ENCODE measurements at regions not wholly inside any gene's neighbourhood (a gene's known extent, or its start where the extent isn't known, plus 50 kb on each side); places are given as distances from the start of the nearest gene placed in this dataset.

DNA sequence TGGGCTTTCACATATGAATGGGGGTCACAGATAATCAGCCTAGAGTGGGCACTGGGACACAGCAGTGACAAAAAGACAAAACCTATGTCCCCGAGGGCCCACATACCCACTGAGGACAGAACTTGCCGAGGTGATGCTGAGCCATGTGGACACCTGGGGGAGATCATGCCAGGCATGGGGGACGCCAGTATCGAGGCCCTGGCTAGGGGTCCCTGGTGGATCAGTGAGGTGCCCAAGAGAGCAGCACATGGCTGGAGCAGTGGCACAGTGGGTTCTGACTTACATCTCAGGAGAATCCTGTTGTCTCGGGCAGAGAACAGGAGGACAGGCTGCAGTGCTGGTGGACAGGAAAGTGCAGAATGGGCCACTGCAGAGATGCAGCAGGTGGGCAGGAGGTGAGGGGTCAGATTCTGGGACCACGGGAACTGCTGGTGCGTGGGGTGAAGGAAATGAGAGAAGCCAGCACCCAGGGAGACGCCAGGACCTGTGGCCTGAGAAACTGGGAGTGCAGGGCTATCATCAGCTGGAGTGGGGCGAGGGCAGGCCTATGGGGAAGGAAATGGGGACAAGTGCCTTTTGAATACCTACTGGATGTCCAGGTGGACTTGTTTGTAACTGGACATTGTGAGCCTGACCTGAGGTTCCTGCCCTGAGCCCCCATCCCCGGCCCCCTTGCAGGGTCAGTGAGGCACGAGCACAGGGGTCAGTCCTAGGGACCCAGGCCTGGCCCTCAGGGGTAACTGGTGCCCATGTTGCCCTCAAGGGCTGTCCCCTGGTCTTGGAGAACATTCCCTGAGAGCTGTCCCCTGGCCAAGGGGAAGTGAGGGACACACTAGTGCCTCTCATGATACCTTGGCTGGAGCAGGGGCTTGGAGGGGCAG is 91.2 kb upstream of the RET start:
- H3K27me3 Mint-ChIP-seq = peaks cover 5% of the 10 kb centered on the region

GRCh38 chr10:42986633-42987032 is 90.2 kb upstream of the RET start:
- TF ChIP-seq CTCF (conservative IDR thresholded peaks at IDR 0.05) = no peak
- no peaks in the 10 kb centered on the region for H3K36me3 Mint-ChIP-seq
- H3K27ac Mint-ChIP-seq = no peak overlapping the region
- no peak overlapping the region for H3K4me3 Mint-ChIP-seq
- DNase-seq (ENCODE audit: extremely low spot score, unreplicated experiment) = no peak
- peaks cover 5% of the 10 kb centered on the region for H3K27me3 Mint-ChIP-seq
- no peaks in the 10 kb centered on the region for H3K9me3 Mint-ChIP-seq
- H3K4me1 Mint-ChIP-seq (ENCODE audit: unreplicated experiment) = peaks cover 5% of the 10 kb centered on the region

More for the DNA sequence above, 91.2 kb upstream of the RET start:
- Mint-ChIP-seq H3K9me3 (no peaks in the 10 kb centered on the region), H3K36me3 (no peaks in the 10 kb centered on the region), H3K4me1 (ENCODE audit: unreplicated experiment) (peaks cover 5% of the 10 kb centered on the region), H3K4me3 (no peak overlapping the region), H3K27ac (no peak overlapping the region)
- DNase-seq (ENCODE audit: extremely low spot score, unreplicated experiment) = peak; percentile 62
- no peak for TF ChIP-seq CTCF (conservative IDR thresholded peaks at IDR 0.05)

- no peak overlapping the region for H3K27ac Mint-ChIP-seq
- H3K9me3 Mint-ChIP-seq = no peaks in the 10 kb centered on the region
- peaks cover 5% of the 10 kb centered on the region for H3K4me1 Mint-ChIP-seq (ENCODE audit: unreplicated experiment)
- no peak for TF ChIP-seq CTCF (conservative IDR thresholded peaks at IDR 0.05)
- no peaks in the 10 kb centered on the region for H3K36me3 Mint-ChIP-seq
- H3K27me3 Mint-ChIP-seq = peaks cover 5% of the 10 kb centered on the region
- DNase-seq (ENCODE audit: extremely low spot score, unreplicated experiment) = no peak
- no peak overlapping the region for H3K4me3 Mint-ChIP-seq
Observed at GRCh38 chr10:42987121-42987541, 89.7 kb upstream of the RET start.

- Mint-ChIP-seq H3K36me3 (no peaks in the 10 kb centered on the region), H3K9me3 (no peaks in the 10 kb centered on the region), H3K27ac (no peak overlapping the region), H3K27me3 (peaks cover 5% of the 10 kb centered on the region), H3K4me3 (no peak overlapping the region), H3K4me1 (ENCODE audit: unreplicated experiment) (peaks cover 5% of the 10 kb centered on the region)
- no peak for DNase-seq (ENCODE audit: extremely low spot score, unreplicated experiment)
- TF ChIP-seq CTCF (conservative IDR thresholded peaks at IDR 0.05) = no peak
Observed at GRCh38 chr10:42987575-42987974, 89.3 kb upstream of the RET start.

DNA sequence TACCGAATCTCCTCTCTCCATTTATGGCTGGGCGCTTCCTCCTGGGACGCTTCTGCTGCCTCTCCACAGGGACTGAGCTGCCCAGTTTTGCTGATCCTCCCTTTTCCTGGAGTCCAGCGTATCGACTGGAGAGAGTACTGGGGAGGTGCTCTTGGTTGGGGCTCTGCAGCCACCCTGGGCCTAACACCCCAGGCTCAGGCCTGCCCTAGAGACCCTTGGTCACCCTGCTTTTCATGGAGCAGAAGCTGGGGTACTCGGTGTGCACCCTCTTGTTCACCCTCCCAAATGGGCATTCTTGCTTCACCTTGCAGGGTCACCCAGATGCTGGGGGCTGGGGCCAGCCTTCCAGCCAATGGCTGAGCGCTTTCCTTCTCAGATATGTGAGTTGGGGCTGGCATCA is 88.8 kb upstream of the RET start:
- peaks cover 3% of the 10 kb centered on the region for H3K27me3 Mint-ChIP-seq
- H3K27ac Mint-ChIP-seq = no peak overlapping the region
- H3K4me3 Mint-ChIP-seq = no peak overlapping the region
- peaks cover 5% of the 10 kb centered on the region for H3K4me1 Mint-ChIP-seq (ENCODE audit: unreplicated experiment)
- no peak for TF ChIP-seq CTCF (conservative IDR thresholded peaks at IDR 0.05)
- H3K36me3 Mint-ChIP-seq = no peaks in the 10 kb centered on the region
- DNase-seq (ENCODE audit: extremely low spot score, unreplicated experiment) = no peak
- no peaks in the 10 kb centered on the region for H3K9me3 Mint-ChIP-seq
